Esophagus squamous epithelium (tissue), 5 donors: ENCODE measurements at regions not wholly inside any gene's neighbourhood (a gene's known extent, or its start where the extent isn't known, plus 50 kb on each side); places are given as distances from the start of the nearest gene placed in this dataset.
A peak's percentile ranks its signal among the peaks of the same experiment; 100 is the strongest.

Experiments
- DNase-seq: peaks from one replicate; lab custom pipeline; 2025; lab: John Stamatoyannopoulos, UW
- H3K27ac ChIP-seq, 4 donors: fragments of 200-600 bp; sonication (generic); one replicate each; pipeline ENCODE4 v1.5.1; 2016 to 2019; ENCODE audit warnings: mild to moderate bottlenecking in 1 of 4
- H3K27me3 ChIP-seq, 4 donors: fragments of 200-600 bp; sonication (generic); 1 replicate in 3 of 4; 2 replicates in 1 of 4; pipeline versions ENCODE4 v1.5.1 to v1.6.0; 2017 to 2021; ENCODE audit warnings: antibody characterized with exemption in 1 of 4
- H3K36me3 ChIP-seq, 3 donors: fragments of 200-600 bp; sonication (generic); one replicate each; pipeline ENCODE4 v1.5.1; 2016 to 2019
- H3K4me1 ChIP-seq, 3 donors: fragments of 200-600 bp; sonication (generic); one replicate each; pipeline ENCODE4 v1.5.1; 2017 to 2019
- H3K4me3 ChIP-seq, 4 donors: fragments of 200-600 bp; sonication (generic); 1 replicate in 3 of 4; 2 replicates in 1 of 4; pipeline ENCODE4 v1.5.1; 2016 to 2019; ENCODE audit warnings: mild to moderate bottlenecking in 2 of 4, moderate library complexity in 1 of 4
- H3K9me3 ChIP-seq, 3 donors: fragments of 200-600 bp; sonication (generic); one replicate each; pipeline ENCODE4 v1.5.1; 2016 to 2019
- CTCF ChIP-seq, 6 experiments: fragments of 450-650 bp in 4 of 6; fragments of 200-600 bp in 2 of 6; sonication (generic) in 2 of 6; IDR thresholded peaks; one replicate each; pipeline ENCODE4 v1.5.1; 2016 to 2019; ENCODE audit warnings: antibody characterized with exemption in 6 of 6, mild to moderate bottlenecking in 4 of 6, moderate library complexity in 4 of 6
- POLR2A ChIP-seq, 4 donors: fragments of 450-650 bp; IDR thresholded peaks; one replicate each; pipeline ENCODE4 v1.6.1; 2017; ENCODE audit warnings: antibody characterized with exemption in 4 of 4, mild to moderate bottlenecking in 4 of 4, moderate library complexity in 3 of 4
- WGBS, 2 donors: methylation state at CpG; one replicate each; pipeline ENCODE4 v1.1.5; 2018; 5-methylcytosine and 5-hydroxymethylcytosine counted together
- intact Hi-C: fragments of 100-400 bp; cut with DNase I; formaldehyde crosslinking; loops from one replicate; pipeline ENCODE4 v1.15.0; 2022
- donor health status: DM: yes; HTN: yes; CAD: no.

DNA sequence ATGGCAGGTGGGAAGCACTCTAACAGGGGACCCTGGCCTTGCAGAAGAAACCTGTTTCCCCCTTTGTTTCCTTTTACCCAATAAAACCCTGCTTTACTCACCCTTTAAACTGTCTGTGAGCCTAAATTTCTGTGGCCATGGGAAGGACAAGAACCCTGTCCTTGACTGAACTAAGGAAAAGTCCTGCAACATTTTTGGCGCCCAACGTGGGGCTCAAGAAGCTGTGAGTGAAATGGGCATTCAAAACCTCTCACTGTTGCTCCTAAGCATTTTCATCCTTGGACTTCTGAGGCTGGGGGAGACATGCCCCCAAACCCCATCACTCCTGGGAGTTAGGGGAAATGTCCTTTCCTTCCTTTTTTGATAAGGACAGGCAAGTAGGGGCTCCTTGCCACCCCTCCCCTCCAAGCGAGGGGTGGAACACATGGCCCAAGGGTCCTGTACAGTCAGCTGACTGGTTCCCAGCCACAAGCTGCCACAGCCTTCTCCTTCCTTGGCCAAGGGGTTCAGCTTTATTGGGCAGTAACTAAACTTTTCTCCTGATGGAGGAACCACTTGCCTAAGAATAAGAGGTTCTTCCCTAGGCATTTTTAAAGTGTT is 381.6 kb downstream of the KLF5 start:
- no peak overlapping the region for H3K4me3 ChIP-seq
- H3K27me3 ChIP-seq: no peaks in the 10 kb centered on the region
- no peak for DNase-seq
- intact Hi-C loops: no loop called here
- TF ChIP-seq CTCF (IDR thresholded peaks at IDR 0.05): no peak
- no peak for TF ChIP-seq POLR2A (IDR thresholded peaks at IDR 0.05)
- H3K9me3 ChIP-seq: peaks cover 0 to 68% (median 32%) of the 10 kb centered on the region in 3 donors
- H3K27ac ChIP-seq: no peak overlapping the region
- H3K4me1 ChIP-seq: no peaks in the 10 kb centered on the region
- WGBS, 2 donors: 82 to 100% methylated on average over 2 to 3 of the region's 3 CpGs
- peaks cover 0 to 6% (median 0%) of the 10 kb centered on the region in 3 donors for H3K36me3 ChIP-seq

- intact Hi-C loops: no loop called here
- peaks cover 0 to 18% (median 12%) of the 10 kb centered on the region in 3 donors for H3K9me3 ChIP-seq
- peak overlapping the region in 3 of 4 donors; percentile 36 to 66 (median 58) for H3K27ac ChIP-seq
- H3K4me1 ChIP-seq: peaks cover 0 to 35% (median 3%) of the 10 kb centered on the region in 3 donors
- no peaks in the 10 kb centered on the region for H3K27me3 ChIP-seq
- no peak overlapping the region for H3K4me3 ChIP-seq
- TF ChIP-seq POLR2A (IDR thresholded peaks at IDR 0.05) (no peak), CTCF (IDR thresholded peaks at IDR 0.05) (no peak)
- DNase-seq: no peak
- H3K36me3 ChIP-seq: peaks cover 0 to 3% (median 0%) of the 10 kb centered on the region in 3 donors
- WGBS, 2 donors: 71 to 75% methylated on average over 2 of the region's 2 CpGs
Measured at GRCh38 chr13:73433890-73434289, 375.1 kb downstream of the KLF5 start.

GRCh38 chr13:73433458-73433857 is 374.7 kb downstream of the KLF5 start:
- no peak for DNase-seq
- intact Hi-C loops: no loop called here
- peak overlapping the region in 3 of 4 donors; percentile 36 to 66 (median 58) for H3K27ac ChIP-seq
- peaks cover 0 to 14% (median 8%) of the 10 kb centered on the region in 3 donors for H3K9me3 ChIP-seq
- peaks cover 0 to 40% (median 3%) of the 10 kb centered on the region in 3 donors for H3K4me1 ChIP-seq
- no peak for TF ChIP-seq POLR2A (IDR thresholded peaks at IDR 0.05)
- WGBS, 2 donors: 33 to 47% methylated on average over 1 of the region's 1 CpG
- no peaks in the 10 kb centered on the region for H3K36me3 ChIP-seq
- H3K4me3 ChIP-seq: no peak overlapping the region
- no peaks in the 10 kb centered on the region for H3K27me3 ChIP-seq

DNA sequence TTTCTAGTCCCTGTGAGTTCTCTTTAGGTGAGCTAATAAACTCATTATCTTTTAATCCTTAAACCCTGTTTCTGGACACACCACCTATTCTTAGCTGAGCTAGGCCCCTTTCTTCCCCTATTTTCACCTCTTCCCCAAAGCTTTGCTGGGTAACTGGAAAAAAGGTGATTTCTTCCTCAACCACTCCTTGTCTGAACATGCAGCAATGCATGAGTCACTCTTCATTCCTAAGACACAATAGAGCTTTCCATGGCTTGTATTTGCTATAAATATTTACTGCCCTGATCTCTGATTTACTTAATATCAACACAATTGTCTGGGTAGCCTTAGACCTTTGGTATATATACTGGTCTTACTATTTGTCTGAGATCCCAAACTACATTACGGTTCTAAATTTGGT is 370.9 kb downstream of the KLF5 start:
- intact Hi-C loops: no loop called here
- H3K9me3 ChIP-seq: no peaks in the 10 kb centered on the region
- no peaks in the 10 kb centered on the region for H3K27me3 ChIP-seq
- WGBS, 2 donors: 43 to 48% methylated on average over 1 of the region's 1 CpG
- H3K27ac ChIP-seq: peak overlapping the region; percentile 47 to 84 (median 79)
- no peak overlapping the region for H3K4me3 ChIP-seq
- no peaks in the 10 kb centered on the region for H3K36me3 ChIP-seq
- DNase-seq: no peak
- H3K4me1 ChIP-seq: peaks cover 0 to 58% (median 3%) of the 10 kb centered on the region in 3 donors
- TF ChIP-seq POLR2A (IDR thresholded peaks at IDR 0.05): no peak
- no peak for TF ChIP-seq CTCF (IDR thresholded peaks at IDR 0.05)

GRCh38 chr13:73428706-73429105 is 369.9 kb downstream of the KLF5 start:
- Histone ChIP-seq H3K4me1 (peaks cover 0 to 53% (median 3%) of the 10 kb centered on the region in 3 donors), H3K27me3 (no peaks in the 10 kb centered on the region), H3K36me3 (no peaks in the 10 kb centered on the region), H3K9me3 (no peaks in the 10 kb centered on the region), H3K4me3 (no peak overlapping the region), H3K27ac (peak overlapping the region; percentile 69 to 84 (median 79))
- WGBS, 2 donors: 33 to 50% methylated on average over 1 of the region's 1 CpG
- no peak for DNase-seq
- intact Hi-C loops: no loop called here
- TF ChIP-seq POLR2A (IDR thresholded peaks at IDR 0.05): no peak
- TF ChIP-seq CTCF (IDR thresholded peaks at IDR 0.05): no peak
